IMR-90 (cell line): ENCODE measurements at regions not wholly inside any gene's neighbourhood (a gene's known extent, or its start where the extent isn't known, plus 50 kb on each side); places are given as distances from the start of the nearest gene placed in this dataset.
A peak's percentile ranks its signal among the peaks of the same experiment; 100 is the strongest.

Experiments used
- ATAC-seq: fragments of 200-7000 bp; cut with Tn5 transposase; 2 replicates; pipeline ENCODE4 v1.9.1; 2020; ENCODE audit warnings: low read depth, mild to moderate bottlenecking, moderate library complexity
- BruUV-seq: library from RNA; stranded (reverse); fragments of 400-500 nt; replicated peaks from 2 replicates; lab custom pipeline; 2021; lab: Mats Ljungman, UMichigan
- CTCF ChIA-PET: fragments of 300-600 bp; formaldehyde crosslinking; extraction: SDS; loops from one replicate; lab custom pipeline; 2021; ENCODE audit warnings: antibody characterized with exemption; lab: Yijun Ruan, JAX
- POLR2A ChIA-PET: fragments of 300-600 bp; sonication (Branson Sonifier 250); formaldehyde crosslinking; loops from one replicate; lab custom pipeline; 2022; ENCODE audit warnings: antibody characterized with exemption; ENCODE audit not compliant: unreplicated experiment; lab: Charles Lee
- DNase-seq: peaks from one replicate; pipeline ENCODE4 v3.0.0; 2013
- H2AFZ ChIP-seq: replicated peaks from 2 replicates; pipeline ENCODE3; 2013; ENCODE audit warnings: low read length, mild to moderate bottlenecking; ENCODE audit not compliant: poor library complexity
- H2AK5ac ChIP-seq: 2 replicates; pipeline ENCODE4 v1.6.1; 2013; ENCODE audit warnings: low read depth, low read length, inconsistent platforms
- H2AK9ac ChIP-seq: replicated peaks from 2 replicates; pipeline ENCODE3; 2013; ENCODE audit warnings: mild to moderate bottlenecking, low read depth, low read length, moderate library complexity; ENCODE audit not compliant: poor library complexity
- H2BK120ac ChIP-seq: 2 replicates; pipeline ENCODE4 v1.6.1; 2013; ENCODE audit warnings: low read depth, low read length, inconsistent platforms
- H2BK15ac ChIP-seq: 3 replicates; pipeline ENCODE4 v1.6.1; 2013; ENCODE audit warnings: low read depth, low read length, inconsistent platforms
- H2BK20ac ChIP-seq: 2 replicates; pipeline ENCODE4 v1.6.1; 2013; ENCODE audit warnings: low read depth, mild to moderate bottlenecking, inconsistent platforms, low read length, moderate library complexity
- H2BK5ac ChIP-seq: 2 replicates; pipeline ENCODE4 v1.6.1; 2013; ENCODE audit warnings: mild to moderate bottlenecking, low read depth, low read length, inconsistent platforms; ENCODE audit not compliant: poor library complexity, severe bottlenecking
- H3K14ac ChIP-seq: replicated peaks from 2 replicates; pipeline ENCODE4 v1.6.1; 2013; ENCODE audit warnings: low read depth, low read length, inconsistent platforms
- H3K18ac ChIP-seq: 2 replicates; pipeline ENCODE4 v1.6.1; 2013; ENCODE audit warnings: low read depth, low read length, control low read depth
- H3K23ac ChIP-seq: 2 replicates; pipeline ENCODE4 v1.6.1; 2013; ENCODE audit warnings: low read depth, low read length, inconsistent platforms
- H3K27ac ChIP-seq: 2 replicates; pipeline ENCODE4 v1.5.1; 2013; ENCODE audit warnings: mild to moderate bottlenecking, control low read depth, low read length; ENCODE audit not compliant: insufficient read depth
- H3K27me3 ChIP-seq: 2 replicates; pipeline ENCODE4 v1.6.1; 2013; ENCODE audit warnings: low read length; ENCODE audit not compliant: control insufficient read depth, insufficient read depth
- H3K36me3 ChIP-seq: 2 replicates; pipeline ENCODE4 v1.6.1; 2013; ENCODE audit warnings: low read length, mixed read lengths; ENCODE audit not compliant: control insufficient read depth, insufficient read depth
- H3K4ac ChIP-seq: 2 replicates; pipeline ENCODE4 v1.6.1; 2013; ENCODE audit warnings: low read depth, low read length, inconsistent platforms
- H3K4me1 ChIP-seq: 2 replicates; pipeline ENCODE4 v1.6.1; 2013; ENCODE audit warnings: low read length, mixed read lengths; ENCODE audit not compliant: control insufficient read depth, insufficient read depth
- H3K4me2 ChIP-seq: 2 replicates; pipeline ENCODE4 v1.6.1; 2013; ENCODE audit warnings: low read depth, mild to moderate bottlenecking, control low read depth, low read length, moderate library complexity
- H3K4me3 ChIP-seq: 2 replicates; pipeline ENCODE4 v1.5.1; 2013; ENCODE audit warnings: low read depth, mild to moderate bottlenecking, control low read depth, low read length, moderate library complexity; ENCODE audit not compliant: insufficient read depth
- H3K56ac ChIP-seq: 2 replicates; pipeline ENCODE4 v1.6.1; 2013; ENCODE audit warnings: low read length, inconsistent platforms; ENCODE audit not compliant: insufficient read depth; ENCODE audit errors: extremely low read depth
- H3K79me1 ChIP-seq, 2 experiments: 2 replicates each; pipeline ENCODE4 v1.6.1; 2013; ENCODE audit warnings: low read length in 2 of 2, inconsistent platforms in 1 of 2, low read depth in 1 of 2
- H3K9ac ChIP-seq: 2 replicates; pipeline ENCODE4 v1.6.1; 2013; ENCODE audit warnings: low read depth, low read length, control low read depth
- H3K9me1 ChIP-seq: 2 replicates; pipeline ENCODE4 v1.6.1; 2013; ENCODE audit warnings: low read length, inconsistent platforms; ENCODE audit not compliant: insufficient read depth
- H3K9me3 ChIP-seq: 2 replicates; pipeline ENCODE4 v1.6.1; 2013; ENCODE audit warnings: low read length; ENCODE audit not compliant: control insufficient read depth, insufficient read depth
- H4K20me1 ChIP-seq: 2 replicates; pipeline ENCODE4 v1.6.1; 2013; ENCODE audit warnings: low read length, inconsistent platforms; ENCODE audit not compliant: insufficient read depth
- H4K5ac ChIP-seq: 2 replicates; pipeline ENCODE4 v1.6.1; 2013; ENCODE audit warnings: mild to moderate bottlenecking, low read depth, low read length, control low read depth
- H4K8ac ChIP-seq, 2 experiments: 2 replicates each; pipeline ENCODE4 v1.6.1; 2013; ENCODE audit warnings: low read depth in 2 of 2, low read length in 2 of 2, control low read depth in 1 of 2, inconsistent platforms in 1 of 2
- H4K91ac ChIP-seq: 2 replicates; pipeline ENCODE4 v1.6.1; 2013; ENCODE audit warnings: low read depth, low read length, inconsistent platforms; ENCODE audit not compliant: insufficient read depth
- BHLHE40 ChIP-seq: fragments of 150-350 bp; IDR thresholded peaks from 2 replicates; pipeline ENCODE4 v1.6.1; 2016; ENCODE audit warnings: mild to moderate bottlenecking, low read depth, low read length
- CEBPB ChIP-seq: IDR thresholded peaks from 2 replicates; pipeline ENCODE4 v1.6.1; 2012; ENCODE audit warnings: low read depth, low read length, improper control_type of control experiment
- CHD1 ChIP-seq: IDR thresholded peaks from 2 replicates; pipeline ENCODE4 v1.6.1; 2012; ENCODE audit warnings: low read depth, low read length, improper control_type of control experiment
- ELK1 ChIP-seq: fragments of 150-350 bp; IDR thresholded peaks from 2 replicates; pipeline ENCODE4 v1.6.1; 2016; ENCODE audit warnings: low read depth, mild to moderate bottlenecking, low read length, moderate library complexity, borderline replicate concordance
- FOS ChIP-seq: fragments of 150-350 bp; IDR thresholded peaks from 2 replicates; pipeline ENCODE4 v1.6.1; 2016; ENCODE audit warnings: low read depth, low read length
- MAFK ChIP-seq: IDR thresholded peaks from 2 replicates; pipeline ENCODE4 v1.6.1; 2012; ENCODE audit warnings: low read depth, low read length, improper control_type of control experiment
- MAZ ChIP-seq: IDR thresholded peaks from 2 replicates; pipeline ENCODE4 v1.6.1; 2012; ENCODE audit warnings: low read depth, mild to moderate bottlenecking, low read length, improper control_type of control experiment, moderate library complexity, borderline replicate concordance
- MXI1 ChIP-seq: IDR thresholded peaks from 2 replicates; pipeline ENCODE4 v1.6.1; 2012; ENCODE audit warnings: low read depth, mild to moderate bottlenecking, low read length, moderate library complexity, borderline replicate concordance
- NFE2L2 ChIP-seq: fragments of 150-350 bp; IDR thresholded peaks from 2 replicates; pipeline ENCODE4 v1.6.1; 2016; ENCODE audit warnings: low read depth, mild to moderate bottlenecking, low read length
- POLR2A ChIP-seq: IDR thresholded peaks from 2 replicates; pipeline ENCODE4 v1.6.1; 2012; ENCODE audit warnings: mild to moderate bottlenecking, low read depth, low read length
- RAD21 ChIP-seq: IDR thresholded peaks from 2 replicates; pipeline ENCODE4 v1.6.1; 2012; ENCODE audit warnings: low read length, improper control_type of control experiment
- RCOR1 ChIP-seq: IDR thresholded peaks from 2 replicates; pipeline ENCODE4 v1.6.1; 2012; ENCODE audit warnings: mild to moderate bottlenecking, low read length, improper control_type of control experiment; ENCODE audit not compliant: insufficient replicate concordance
- RFX5 ChIP-seq: IDR thresholded peaks from 2 replicates; pipeline ENCODE4 v1.8.0; 2012; ENCODE audit warnings: low read depth, mild to moderate bottlenecking, low read length, moderate library complexity
- SMC3 ChIP-seq: fragments of 150-350 bp; IDR thresholded peaks from 2 replicates; pipeline ENCODE4 v1.6.1; 2016; ENCODE audit warnings: low read depth, mild to moderate bottlenecking, antibody characterized with exemption, low read length, moderate library complexity
- WGBS, 2 experiments: methylation state at CpG; one replicate each; pipeline versions ENCODE4 v1.1.5 to v1.1.7; 2013; ENCODE audit warnings: missing lambda C conversion rate in 2 of 2; ENCODE audit not compliant: insufficient read length in 1 of 2; ENCODE audit errors: extremely low coverage in 2 of 2; 5-methylcytosine and 5-hydroxymethylcytosine counted together
- dilution Hi-C: fragments of 300-500 bp; cut with HindIII; formaldehyde crosslinking; loops from one replicate; pipeline ENCODE4 v1.14.3; 2018; ENCODE audit warnings: low sequenced_read_pairs; ENCODE audit not compliant: unreplicated experiment
- in situ Hi-C: fragments of 300-500 bp; cut with MboI; formaldehyde crosslinking; loops from 3 replicates; pipeline ENCODE4 v1.14.3; 2019; ENCODE audit warnings: low sequenced_read_pairs, inconsistent platforms, mixed read lengths
- intact Hi-C: fragments of 100-400 bp; cut with micrococcal nuclease; formaldehyde crosslinking; loops from 2 replicates; pipeline ENCODE4 v1.10.0; 2022
- TF ChIP-seq, protein P1 (sequence below): fragments of 150-350 bp; IDR thresholded peaks from 2 replicates; pipeline ENCODE4 v1.6.1; 2017; ENCODE audit warnings: mild to moderate bottlenecking, antibody characterized with exemption, low read length, low read depth
- TF ChIP-seq, protein P2 (sequence below): conservative IDR thresholded peaks from 2 replicates; pipeline ENCODE4 v1.5.1; 2012; ENCODE audit warnings: mild to moderate bottlenecking, low read depth, low read length, improper control_type of control experiment

GRCh38 chr18:8910186-8910822, 192.2 kb upstream of the NDUFV2 start:
- Histone ChIP-seq H4K8ac (no peak overlapping the region), H3K27ac (no peak overlapping the region), H3K79me1 (no peaks in the 10 kb centered on the region), H3K9me1 (0 out of 2 replicates have a peak, but pooled peaks cover 3% of the 10 kb centered on the region), H3K9ac (no peak overlapping the region), H2AFZ (no peak overlapping the region), H3K36me3 (no peaks in the 10 kb centered on the region), H2AK5ac (no peak overlapping the region), H3K27me3 (no peaks in the 10 kb centered on the region), H2BK120ac (no peak overlapping the region), H3K4me3 (no peak overlapping the region), H3K4ac (no peak overlapping the region), H3K4me1 (peaks cover 5% of the 10 kb centered on the region), H3K4me2 (peak overlapping the region; percentile 40), H3K56ac (no peak overlapping the region), H2BK5ac (no peak overlapping the region), H3K9me3 (0 out of 2 replicates have a peak, but pooled peaks cover 3% of the 10 kb centered on the region), H2AK9ac (no peak overlapping the region), H4K91ac (no peak overlapping the region), H2BK20ac (no peak overlapping the region), H4K5ac (no peak overlapping the region), H3K18ac (no peak overlapping the region), H2BK15ac (no peak overlapping the region), H3K23ac (no peak overlapping the region), H4K20me1 (no peaks in the 10 kb centered on the region), H3K14ac (no peak overlapping the region)
- in situ Hi-C loops, result no loop called here
- DNase-seq, result no peak
- BruUV-seq, result no TSS peak
- POLR2A ChIA-PET, result no interaction called here
- dilution Hi-C loops, result no loop called here
- CTCF ChIA-PET, result interaction anchor here (0.6 kb wide), 1 partner anchor 80 kb away, joined by 3 read pairs; no protein-coding TSS in a partner anchor
- TF ChIP-seq SMC3, result no peak
- no peak for TF ChIP-seq MXI1
- TF ChIP-seq NFE2L2, result no peak
- TF ChIP-seq MAFK, result no peak
- no peak for TF ChIP-seq ELK1
- no peak for TF ChIP-seq FOS
- TF ChIP-seq RCOR1, result no peak
- TF ChIP-seq POLR2A, result no peak
- no peak for TF ChIP-seq CEBPB
- TF ChIP-seq BHLHE40, result no peak
- TF ChIP-seq RAD21, result no peak
- no peak for TF ChIP-seq MAZ
- TF ChIP-seq RFX5, result no peak
- no peak for TF ChIP-seq CHD1
- TF ChIP-seq, protein P1, sequence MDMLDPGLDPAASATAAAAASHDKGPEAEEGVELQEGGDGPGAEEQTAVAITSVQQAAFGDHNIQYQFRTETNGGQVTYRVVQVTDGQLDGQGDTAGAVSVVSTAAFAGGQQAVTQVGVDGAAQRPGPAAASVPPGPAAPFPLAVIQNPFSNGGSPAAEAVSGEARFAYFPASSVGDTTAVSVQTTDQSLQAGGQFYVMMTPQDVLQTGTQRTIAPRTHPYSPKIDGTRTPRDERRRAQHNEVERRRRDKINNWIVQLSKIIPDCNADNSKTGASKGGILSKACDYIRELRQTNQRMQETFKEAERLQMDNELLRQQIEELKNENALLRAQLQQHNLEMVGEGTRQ, result no peak
- TF ChIP-seq, protein P2, sequence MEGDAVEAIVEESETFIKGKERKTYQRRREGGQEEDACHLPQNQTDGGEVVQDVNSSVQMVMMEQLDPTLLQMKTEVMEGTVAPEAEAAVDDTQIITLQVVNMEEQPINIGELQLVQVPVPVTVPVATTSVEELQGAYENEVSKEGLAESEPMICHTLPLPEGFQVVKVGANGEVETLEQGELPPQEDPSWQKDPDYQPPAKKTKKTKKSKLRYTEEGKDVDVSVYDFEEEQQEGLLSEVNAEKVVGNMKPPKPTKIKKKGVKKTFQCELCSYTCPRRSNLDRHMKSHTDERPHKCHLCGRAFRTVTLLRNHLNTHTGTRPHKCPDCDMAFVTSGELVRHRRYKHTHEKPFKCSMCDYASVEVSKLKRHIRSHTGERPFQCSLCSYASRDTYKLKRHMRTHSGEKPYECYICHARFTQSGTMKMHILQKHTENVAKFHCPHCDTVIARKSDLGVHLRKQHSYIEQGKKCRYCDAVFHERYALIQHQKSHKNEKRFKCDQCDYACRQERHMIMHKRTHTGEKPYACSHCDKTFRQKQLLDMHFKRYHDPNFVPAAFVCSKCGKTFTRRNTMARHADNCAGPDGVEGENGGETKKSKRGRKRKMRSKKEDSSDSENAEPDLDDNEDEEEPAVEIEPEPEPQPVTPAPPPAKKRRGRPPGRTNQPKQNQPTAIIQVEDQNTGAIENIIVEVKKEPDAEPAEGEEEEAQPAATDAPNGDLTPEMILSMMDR, result no peak
- no CpG with 5 or more reads among the region's 4 CpGs for WGBS, 2 experiments
- ATAC-seq, result peak; percentile 24; the same call in 1 of the 2 replicates
- intact Hi-C loops, result no loop called here
